Stimulated activated CD4-positive, alpha-beta T cell treated with anti-CD3 and anti-CD28 coated beads, Interleukin-2, amount 100 ng/mL, for 48 hours (primary cell): ENCODE measurements at regions not wholly inside any gene's neighbourhood (a gene's known extent, or its start where the extent isn't known, plus 50 kb on each side); places are given as distances from the start of the nearest gene placed in this dataset.
"Not testable (repeated sequence)": the region's sequence is repeated elsewhere in the genome, so short reads cannot be mapped to it uniquely, and the experiment has no call there.

Experiments used
- DNase-seq, 2 donors: peaks; one replicate each; pipeline ENCODE4 v3.0.0-alpha.2; 2020

GRCh38 chr12:60535363-60535762, 939.5 kb downstream of the SLC16A7 start:
- no peak for DNase-seq

DNA sequence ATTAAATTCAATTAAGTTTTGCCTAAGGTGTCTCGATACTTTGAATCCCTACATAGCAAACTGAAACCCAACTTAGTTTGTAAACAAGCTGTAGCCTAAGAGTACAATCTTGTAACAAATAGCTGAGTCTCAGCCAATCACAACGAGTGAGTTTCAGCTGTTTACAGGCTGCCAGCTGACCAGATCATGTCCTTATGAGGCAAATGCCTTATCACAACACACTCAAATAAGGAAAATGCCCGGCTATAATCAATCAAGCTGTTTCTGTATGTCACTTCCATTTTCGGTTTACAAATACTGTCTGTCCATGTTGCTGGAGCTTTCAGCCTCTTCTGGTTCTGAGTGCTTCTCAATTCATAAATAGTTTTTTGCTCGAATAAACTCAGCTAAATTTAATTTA, 943.8 kb downstream of the SLC16A7 start:
- DNase-seq: no peak

DNA sequence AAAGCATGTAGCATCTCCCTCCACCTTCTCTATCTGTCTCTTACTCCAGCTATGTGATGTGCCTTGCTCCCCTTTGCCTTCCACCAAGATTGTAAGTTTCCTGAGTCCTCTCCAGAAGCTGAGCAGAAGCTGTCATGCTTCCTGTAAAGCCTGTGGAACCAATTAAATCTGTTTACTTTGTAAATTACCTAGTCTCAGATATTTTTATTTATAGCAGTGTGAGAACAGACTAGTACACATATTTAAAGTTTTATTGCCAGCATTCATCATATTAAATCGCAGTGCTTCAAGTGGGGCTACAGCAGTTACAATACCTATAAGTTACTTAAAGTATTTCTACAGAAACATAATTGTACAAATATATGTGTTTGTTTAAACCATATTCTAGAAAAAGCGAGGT, 973.1 kb downstream of the SLC16A7 start:
- no peak for DNase-seq

GRCh38 chr12:60577607-60578006, 981.8 kb downstream of the SLC16A7 start:
- no peak for DNase-seq

- not testable (repeated sequence) for DNase-seq
These were observed 991.8 kb downstream of the SLC16A7 start for GRCh38 chr12:60587664-60588063.

- DNase-seq: no peak
These were observed 998.3 kb downstream of the SLC16A7 start for GRCh38 chr12:60594035-60594711.

DNA sequence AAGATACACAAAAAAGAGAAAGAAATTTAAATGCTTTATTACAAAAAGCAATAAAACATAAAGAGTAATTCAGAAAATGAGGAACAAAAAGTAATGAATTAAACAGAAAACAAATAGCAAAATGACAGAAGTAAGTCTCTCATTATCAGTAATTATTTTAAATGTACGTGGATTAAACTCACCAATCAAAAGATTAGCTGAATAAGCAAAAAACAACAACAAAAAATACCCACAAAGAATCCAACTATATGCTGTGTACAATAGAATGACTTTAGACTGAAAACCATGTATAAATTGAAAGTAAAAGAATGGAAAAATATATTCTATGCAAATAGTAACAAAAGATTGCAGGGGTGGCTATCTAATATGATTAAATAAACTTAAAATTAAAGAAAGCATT, 1006.8 kb downstream of the SLC16A7 start:
- DNase-seq: no peak

DNA sequence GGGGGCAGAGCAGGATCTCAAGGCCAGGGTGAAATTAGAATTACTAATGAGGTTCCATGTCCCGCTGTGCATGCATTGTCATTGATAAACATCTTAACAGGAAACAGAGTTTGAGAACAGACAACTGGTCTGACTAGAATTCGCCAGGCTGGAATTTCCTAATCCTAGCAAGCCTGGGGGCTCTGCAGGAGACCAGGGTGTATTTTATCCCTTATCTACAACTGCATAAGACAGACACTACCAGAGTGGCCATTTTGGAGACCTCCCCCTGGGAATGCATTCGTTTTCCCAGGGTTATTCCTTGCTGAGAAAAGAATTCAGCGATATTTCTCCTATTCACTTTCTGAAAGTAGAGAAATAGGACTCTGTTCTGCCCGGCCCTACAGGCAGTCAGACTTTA, 1007.6 kb downstream of the SLC16A7 start:
- not testable (repeated sequence) for DNase-seq

- DNase-seq: no peak
These were observed 1020.6 kb downstream of the SLC16A7 start for GRCh38 chr12:60616400-60616799.

DNA sequence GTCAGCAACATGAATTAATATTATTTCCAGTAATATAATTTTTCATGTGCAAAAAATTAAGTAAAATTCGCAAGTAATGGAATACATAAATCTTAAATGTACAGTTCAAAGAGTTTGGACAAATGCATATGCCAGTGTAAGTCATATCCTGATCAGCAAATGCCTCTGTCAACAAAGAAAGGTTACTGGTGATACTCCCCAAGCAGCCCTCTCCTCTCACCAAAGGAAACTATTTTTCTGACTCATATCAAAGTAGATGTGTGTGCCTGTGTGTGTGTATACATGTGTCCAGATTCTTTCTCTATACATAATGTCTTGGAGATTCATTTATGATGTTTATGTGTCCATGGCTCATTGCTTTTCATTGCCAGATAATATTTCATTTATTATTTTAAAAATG, 1035.0 kb downstream of the SLC16A7 start:
- DNase-seq: no peak

GRCh38 chr12:60644076-60644475, 1048.2 kb downstream of the SLC16A7 start:
- DNase-seq: no peak

DNA sequence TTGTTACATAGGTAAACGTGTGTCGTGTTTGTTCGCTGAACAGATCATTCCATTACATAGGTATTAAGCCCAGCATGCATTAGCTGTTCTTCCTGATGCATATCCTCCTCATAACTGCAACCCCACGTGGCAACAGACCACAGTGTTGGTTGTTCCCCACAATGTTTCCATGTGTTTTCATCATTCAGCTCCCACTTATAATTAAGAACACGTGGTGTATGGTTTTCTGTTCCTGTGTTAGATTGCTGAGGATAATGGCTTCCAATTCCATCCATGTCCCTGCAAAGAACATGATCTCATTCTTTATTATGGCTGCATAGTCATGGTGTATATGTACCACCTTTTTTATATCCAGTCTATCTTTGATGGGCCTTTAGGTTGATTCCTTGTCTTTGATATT, 1071.1 kb downstream of the SLC16A7 start:
- DNase-seq: no peak

GRCh38 chr12:60672949-60673348, 1077.1 kb downstream of the SLC16A7 start:
- no peak for DNase-seq

GRCh38 chr12:60684988-60685655, 1089.3 kb downstream of the SLC16A7 start:
- DNase-seq: no peak

- DNase-seq: no peak
These were observed 1093.3 kb downstream of the SLC16A7 start for GRCh38 chr12:60689137-60689536.

DNA sequence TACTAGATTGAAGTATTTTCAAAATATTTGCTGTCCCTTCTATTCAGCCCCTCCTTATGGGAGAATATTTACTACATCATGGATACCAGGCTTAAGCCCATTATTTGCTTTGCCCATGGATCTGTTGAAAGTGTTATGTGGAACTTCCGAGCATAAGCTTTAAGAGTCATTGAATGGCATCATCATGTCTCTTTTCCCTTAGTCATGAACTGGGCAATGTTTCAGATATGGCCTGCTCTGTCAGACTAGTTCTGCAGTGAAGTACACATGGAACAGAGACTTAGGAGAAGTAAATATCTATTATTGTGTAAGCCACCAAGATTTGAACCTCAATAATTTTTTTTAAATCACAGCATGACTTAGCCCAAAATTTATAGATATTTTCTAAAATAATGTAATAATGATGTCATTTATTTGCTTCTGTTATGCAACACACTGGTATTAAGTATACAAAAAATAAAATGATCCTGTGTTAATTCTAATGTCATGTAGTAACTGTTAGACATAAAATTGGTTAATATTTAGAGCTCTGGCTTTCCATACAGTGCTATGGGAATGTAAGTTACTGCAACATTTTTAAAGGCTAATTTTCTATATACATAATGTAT, 1097.3 kb downstream of the SLC16A7 start:
- DNase-seq: no peak

DNA sequence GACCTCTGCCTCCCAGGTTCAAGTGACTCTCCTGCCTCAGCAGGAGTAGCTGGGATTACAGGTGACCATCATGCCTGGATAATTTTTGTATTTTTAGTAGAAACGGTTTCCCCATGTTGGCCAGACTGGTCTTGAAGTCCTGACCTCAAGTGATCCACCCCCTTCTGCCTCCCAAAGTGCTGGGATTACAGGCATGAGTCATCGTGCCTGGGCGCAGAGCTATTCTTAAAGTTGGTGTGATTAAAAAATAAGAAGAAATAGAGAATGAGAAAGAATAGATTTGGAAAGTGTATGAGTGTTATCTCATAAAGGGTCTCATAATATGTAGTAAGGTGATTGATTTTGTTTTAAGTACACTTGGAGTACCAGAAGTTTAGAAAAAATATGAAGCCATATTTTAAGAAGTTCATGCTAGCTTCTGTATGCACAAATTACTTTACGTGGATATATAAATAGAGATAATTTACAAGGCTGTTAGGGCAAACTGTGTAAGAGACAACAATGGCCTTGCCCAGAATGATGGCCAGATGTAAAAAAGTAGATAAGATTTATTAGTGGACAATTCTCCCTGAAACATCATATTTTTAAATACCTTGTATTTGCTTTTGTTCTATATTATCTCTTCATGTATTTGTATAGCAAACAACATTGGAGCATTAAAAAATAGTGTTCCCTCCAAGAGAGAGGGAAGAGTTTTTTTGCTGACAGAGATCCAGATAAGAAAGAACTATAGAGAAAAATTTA, 1108.5 kb downstream of the SLC16A7 start:
- no peak for DNase-seq

- DNase-seq: no peak
These were observed 1114.4 kb downstream of the SLC16A7 start for GRCh38 chr12:60710246-60710645.

- no peak for DNase-seq
These were observed 1118.5 kb downstream of the SLC16A7 start for GRCh38 chr12:60714141-60714900.

- no peak for DNase-seq
These were observed 1128.6 kb downstream of the SLC16A7 start for GRCh38 chr12:60724475-60724874.

DNA sequence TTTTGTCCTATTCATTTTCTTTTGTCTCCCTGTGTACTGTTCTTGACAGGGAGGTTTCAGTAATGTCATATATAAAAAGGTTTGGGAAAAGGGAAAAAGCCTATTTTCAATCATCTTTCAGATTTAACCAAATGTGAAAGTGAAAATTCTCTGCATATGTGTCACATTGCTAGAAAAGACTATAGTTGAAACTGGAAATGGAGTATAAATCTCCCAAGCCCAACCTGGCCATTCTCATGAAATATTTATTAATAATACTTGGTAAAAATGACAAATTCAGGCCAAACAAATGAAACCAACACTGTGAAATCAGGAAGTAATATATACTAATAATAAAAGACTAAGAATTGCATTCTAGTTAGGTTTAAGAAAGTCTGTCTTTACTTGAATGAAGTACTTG, 1129.2 kb downstream of the SLC16A7 start:
- DNase-seq: no peak

- DNase-seq: no peak
These were observed 1156.8 kb downstream of the SLC16A7 start for GRCh38 chr12:60752589-60752988.

- no peak for DNase-seq
These were observed 1162.4 kb downstream of the SLC16A7 start for GRCh38 chr12:60758224-60758623.
